ENCODE measurements at regions not wholly inside any gene's neighbourhood (a gene's known extent, or its start where the extent isn't known, plus 50 kb on each side); places are given as distances from the start of the nearest gene placed in this dataset.

DNA sequence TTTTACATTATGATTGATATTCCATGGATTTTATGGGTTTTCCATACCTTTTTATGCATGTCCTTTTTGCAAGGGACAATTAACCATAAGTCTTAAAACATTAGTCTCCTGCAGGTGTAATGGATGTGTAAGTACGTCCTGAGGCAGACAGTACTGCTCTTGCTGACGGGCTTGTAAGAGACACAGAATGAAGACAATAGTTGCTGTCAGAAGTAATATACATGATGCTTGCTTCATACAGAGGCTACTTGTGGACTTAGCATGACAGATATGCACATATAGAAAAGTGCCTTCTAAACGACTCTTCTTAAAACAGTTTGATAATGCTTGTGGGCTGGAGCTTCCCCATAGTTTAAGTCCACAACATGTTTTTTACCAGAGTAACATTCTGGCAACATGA lies 182.7 kb downstream of the SPATA31D1 start:
- H2AFZ ChIP-seq (ENCODE audit: low read depth, low read length, poor library complexity, severe bottlenecking), result no peak overlapping the region
- no peaks in the 10 kb centered on the region for H3K4me1 ChIP-seq (ENCODE audit: control insufficient read depth in 1 of 2, insufficient read depth in 2 of 2, low read length in 2 of 2)
- no TSS peak for BruUV-seq (replicated peaks)
- ATAC-seq, result no peak
- intact Hi-C loops (cut with micrococcal nuclease), result no loop called here
- H4K20me1 ChIP-seq (ENCODE audit: insufficient read depth), result no peaks in the 10 kb centered on the region
- H3K4me2 ChIP-seq (ENCODE audit: low read length), result no peak overlapping the region
- H3K27me3 ChIP-seq (ENCODE audit: insufficient read depth, low read length), result no peaks in the 10 kb centered on the region
- H3K36me3 ChIP-seq (ENCODE audit: control insufficient read depth in 1 of 2, insufficient read depth in 2 of 2, low read length in 2 of 2), result no peaks in the 10 kb centered on the region
- TF ChIP-seq ZFX (IDR thresholded peaks at IDR 0.05), result no peak
- TF ChIP-seq YY1 (IDR thresholded peaks at IDR 0.05; ENCODE audit: extremely low read depth, insufficient replicate concordance, low read depth, low read length), result no peak
- TF ChIP-seq TCF7L2 (IDR thresholded peaks at IDR 0.05; ENCODE audit: borderline replicate concordance, extremely low read depth, insufficient read depth, insufficient read length), result no peak
- TF ChIP-seq, protein P1, sequence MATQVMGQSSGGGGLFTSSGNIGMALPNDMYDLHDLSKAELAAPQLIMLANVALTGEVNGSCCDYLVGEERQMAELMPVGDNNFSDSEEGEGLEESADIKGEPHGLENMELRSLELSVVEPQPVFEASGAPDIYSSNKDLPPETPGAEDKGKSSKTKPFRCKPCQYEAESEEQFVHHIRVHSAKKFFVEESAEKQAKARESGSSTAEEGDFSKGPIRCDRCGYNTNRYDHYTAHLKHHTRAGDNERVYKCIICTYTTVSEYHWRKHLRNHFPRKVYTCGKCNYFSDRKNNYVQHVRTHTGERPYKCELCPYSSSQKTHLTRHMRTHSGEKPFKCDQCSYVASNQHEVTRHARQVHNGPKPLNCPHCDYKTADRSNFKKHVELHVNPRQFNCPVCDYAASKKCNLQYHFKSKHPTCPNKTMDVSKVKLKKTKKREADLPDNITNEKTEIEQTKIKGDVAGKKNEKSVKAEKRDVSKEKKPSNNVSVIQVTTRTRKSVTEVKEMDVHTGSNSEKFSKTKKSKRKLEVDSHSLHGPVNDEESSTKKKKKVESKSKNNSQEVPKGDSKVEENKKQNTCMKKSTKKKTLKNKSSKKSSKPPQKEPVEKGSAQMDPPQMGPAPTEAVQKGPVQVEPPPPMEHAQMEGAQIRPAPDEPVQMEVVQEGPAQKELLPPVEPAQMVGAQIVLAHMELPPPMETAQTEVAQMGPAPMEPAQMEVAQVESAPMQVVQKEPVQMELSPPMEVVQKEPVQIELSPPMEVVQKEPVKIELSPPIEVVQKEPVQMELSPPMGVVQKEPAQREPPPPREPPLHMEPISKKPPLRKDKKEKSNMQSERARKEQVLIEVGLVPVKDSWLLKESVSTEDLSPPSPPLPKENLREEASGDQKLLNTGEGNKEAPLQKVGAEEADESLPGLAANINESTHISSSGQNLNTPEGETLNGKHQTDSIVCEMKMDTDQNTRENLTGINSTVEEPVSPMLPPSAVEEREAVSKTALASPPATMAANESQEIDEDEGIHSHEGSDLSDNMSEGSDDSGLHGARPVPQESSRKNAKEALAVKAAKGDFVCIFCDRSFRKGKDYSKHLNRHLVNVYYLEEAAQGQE (IDR thresholded peaks at IDR 0.05; ENCODE audit: low read depth), result no peak
- TF ChIP-seq, protein P2, sequence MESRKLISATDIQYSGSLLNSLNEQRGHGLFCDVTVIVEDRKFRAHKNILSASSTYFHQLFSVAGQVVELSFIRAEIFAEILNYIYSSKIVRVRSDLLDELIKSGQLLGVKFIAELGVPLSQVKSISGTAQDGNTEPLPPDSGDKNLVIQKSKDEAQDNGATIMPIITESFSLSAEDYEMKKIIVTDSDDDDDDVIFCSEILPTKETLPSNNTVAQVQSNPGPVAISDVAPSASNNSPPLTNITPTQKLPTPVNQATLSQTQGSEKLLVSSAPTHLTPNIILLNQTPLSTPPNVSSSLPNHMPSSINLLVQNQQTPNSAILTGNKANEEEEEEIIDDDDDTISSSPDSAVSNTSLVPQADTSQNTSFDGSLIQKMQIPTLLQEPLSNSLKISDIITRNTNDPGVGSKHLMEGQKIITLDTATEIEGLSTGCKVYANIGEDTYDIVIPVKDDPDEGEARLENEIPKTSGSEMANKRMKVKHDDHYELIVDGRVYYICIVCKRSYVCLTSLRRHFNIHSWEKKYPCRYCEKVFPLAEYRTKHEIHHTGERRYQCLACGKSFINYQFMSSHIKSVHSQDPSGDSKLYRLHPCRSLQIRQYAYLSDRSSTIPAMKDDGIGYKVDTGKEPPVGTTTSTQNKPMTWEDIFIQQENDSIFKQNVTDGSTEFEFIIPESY (IDR thresholded peaks at IDR 0.05; ENCODE audit: extremely low read depth, insufficient replicate concordance, low read length), result no peak
- no peak for TF ChIP-seq FOSL1 (IDR thresholded peaks at IDR 0.05; ENCODE audit: low read depth)
- no peak for TF ChIP-seq EZH2phosphoT487 (IDR thresholded peaks at IDR 0.05; ENCODE audit: borderline replicate concordance)
- no peak for TF ChIP-seq POLR2AphosphoS5 (IDR thresholded peaks at IDR 0.05; ENCODE audit: low read depth, low read length)
- TF ChIP-seq RAD21 (IDR thresholded peaks at IDR 0.05; ENCODE audit: low read depth), result no peak
- TF ChIP-seq EZH2 (IDR thresholded peaks at IDR 0.05), result no peak
- TF ChIP-seq CBX3 (IDR thresholded peaks at IDR 0.05; ENCODE audit: low read depth), result no peak
- TF ChIP-seq, protein P3, sequence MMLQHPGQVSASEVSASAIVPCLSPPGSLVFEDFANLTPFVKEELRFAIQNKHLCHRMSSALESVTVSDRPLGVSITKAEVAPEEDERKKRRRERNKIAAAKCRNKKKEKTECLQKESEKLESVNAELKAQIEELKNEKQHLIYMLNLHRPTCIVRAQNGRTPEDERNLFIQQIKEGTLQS (IDR thresholded peaks at IDR 0.05), result no peak
- no peak for TF ChIP-seq SRF (IDR thresholded peaks at IDR 0.05; ENCODE audit: low read depth)
- no peak for TF ChIP-seq SIN3A (IDR thresholded peaks at IDR 0.05; ENCODE audit: low read depth)
- no peak for TF ChIP-seq CEBPB (IDR thresholded peaks at IDR 0.05; ENCODE audit: low read depth)
- no peak for TF ChIP-seq JUND (IDR thresholded peaks at IDR 0.05)
- TF ChIP-seq EGR1 (IDR thresholded peaks at IDR 0.05; ENCODE audit: low read depth), result no peak
- no peak for TF ChIP-seq POLR2A (IDR thresholded peaks at IDR 0.05; ENCODE audit: borderline replicate concordance, extremely low read depth, insufficient read depth, insufficient read length)
- DNase-seq (ENCODE audit: low read depth, low spot score), result no peak
- ChIA-PET POLR2A (no interaction called here), RAD21 (ENCODE audit: low non-redundant PET in 1 of 2, low total read pairs in 2 of 2, uncharacterized antibody in 2 of 2, unreplicated experiment in 2 of 2) (no interaction called here), CTCF (no interaction called here)
- no peaks in the 10 kb centered on the region for H3K9me3 ChIP-seq (ENCODE audit: control insufficient read depth in 1 of 2, insufficient read depth in 1 of 2, low read depth in 1 of 2, low read length in 2 of 2)
- H3K9me2 ChIP-seq (ENCODE audit: insufficient read depth), result no peaks in the 10 kb centered on the region
- no peaks in the 10 kb centered on the region for H3K79me2 ChIP-seq (ENCODE audit: insufficient read depth, low read length)
- no peak overlapping the region for H3K27ac ChIP-seq (ENCODE audit: low read depth, low read length)
- no peak overlapping the region for H3K9ac ChIP-seq (ENCODE audit: low read length)
- H3K4me3 ChIP-seq (replicated peaks in 1 of 2; ENCODE audit: low read depth in 1 of 2, low read length in 2 of 2), result no peak overlapping the region
